ENCODE measurements at regions not wholly inside any gene's neighbourhood (a gene's known extent, or its start where the extent isn't known, plus 50 kb on each side); places are given as distances from the start of the nearest gene placed in this dataset.

DNA sequence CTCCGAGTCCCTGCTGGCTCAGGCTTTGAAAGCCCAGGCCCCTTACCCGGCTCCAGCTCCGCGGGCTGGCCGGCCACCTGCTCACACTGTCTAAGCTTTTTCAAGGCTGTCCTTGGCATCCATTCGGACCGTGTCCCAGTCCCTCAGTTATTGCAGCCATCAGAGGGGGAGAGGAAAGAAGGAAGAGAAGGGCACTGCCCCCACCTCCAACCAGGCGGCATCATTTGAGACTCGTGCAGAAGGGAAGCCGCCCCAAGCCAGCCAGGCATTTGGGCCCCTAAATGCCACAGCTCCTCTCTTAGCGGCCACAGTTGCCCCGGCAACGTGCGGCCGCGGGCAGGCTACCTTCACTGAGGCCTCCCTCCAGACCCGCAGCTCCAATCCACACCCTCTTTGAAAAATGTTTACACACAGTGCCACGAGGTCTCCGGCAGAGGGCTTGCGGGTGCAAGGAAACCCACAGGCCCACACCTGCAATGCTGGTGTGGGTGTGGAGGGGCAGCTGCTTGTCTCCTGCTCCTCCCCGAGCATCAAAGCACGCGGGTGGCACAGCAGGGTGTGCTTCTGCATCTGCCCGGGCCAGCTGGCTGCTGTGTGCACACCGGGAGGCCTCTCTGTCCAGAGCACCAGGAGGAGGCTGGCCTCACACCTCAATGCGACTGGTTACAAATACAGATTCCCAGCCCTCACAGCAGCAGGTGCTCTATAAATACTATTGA, 124.4 kb downstream of the CTTN start:
- peak; percentile 25 for DNase-seq

DNA sequence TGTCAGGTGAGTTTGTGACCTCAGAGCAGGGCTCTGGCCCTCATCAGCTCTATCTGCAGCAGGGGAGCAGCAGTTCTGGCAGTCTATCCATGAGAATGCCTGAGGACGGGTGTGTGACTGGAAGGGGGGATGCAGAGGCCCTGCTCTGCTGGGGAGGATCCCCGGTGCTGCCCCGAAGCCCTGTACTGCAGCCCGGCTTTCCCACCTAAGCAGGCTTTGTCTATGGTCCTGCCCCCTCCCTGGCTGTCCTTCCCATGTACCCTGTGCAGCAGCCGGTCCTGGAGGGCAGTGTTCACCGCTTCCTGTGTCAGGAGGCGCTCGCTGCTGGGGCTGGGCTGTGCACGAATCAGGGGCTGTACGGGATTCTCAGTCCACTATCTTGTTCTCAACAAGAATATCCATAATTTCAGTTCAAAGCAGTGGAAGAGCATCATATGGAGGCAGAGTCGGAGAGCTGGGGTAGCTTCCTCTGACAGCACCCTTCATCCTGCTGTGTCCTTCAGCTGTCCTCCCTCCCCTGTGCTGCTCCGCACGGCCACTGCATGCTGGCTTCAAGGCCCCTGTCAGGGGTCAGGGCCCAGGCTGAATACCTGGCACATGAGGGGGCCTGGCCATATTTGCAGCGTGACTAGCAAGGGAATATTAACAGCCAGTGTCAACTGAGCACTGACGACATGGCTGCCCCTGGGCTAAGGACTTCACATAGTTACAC, 125.2 kb downstream of the CTTN start:
- DNase-seq = no peak

DNA sequence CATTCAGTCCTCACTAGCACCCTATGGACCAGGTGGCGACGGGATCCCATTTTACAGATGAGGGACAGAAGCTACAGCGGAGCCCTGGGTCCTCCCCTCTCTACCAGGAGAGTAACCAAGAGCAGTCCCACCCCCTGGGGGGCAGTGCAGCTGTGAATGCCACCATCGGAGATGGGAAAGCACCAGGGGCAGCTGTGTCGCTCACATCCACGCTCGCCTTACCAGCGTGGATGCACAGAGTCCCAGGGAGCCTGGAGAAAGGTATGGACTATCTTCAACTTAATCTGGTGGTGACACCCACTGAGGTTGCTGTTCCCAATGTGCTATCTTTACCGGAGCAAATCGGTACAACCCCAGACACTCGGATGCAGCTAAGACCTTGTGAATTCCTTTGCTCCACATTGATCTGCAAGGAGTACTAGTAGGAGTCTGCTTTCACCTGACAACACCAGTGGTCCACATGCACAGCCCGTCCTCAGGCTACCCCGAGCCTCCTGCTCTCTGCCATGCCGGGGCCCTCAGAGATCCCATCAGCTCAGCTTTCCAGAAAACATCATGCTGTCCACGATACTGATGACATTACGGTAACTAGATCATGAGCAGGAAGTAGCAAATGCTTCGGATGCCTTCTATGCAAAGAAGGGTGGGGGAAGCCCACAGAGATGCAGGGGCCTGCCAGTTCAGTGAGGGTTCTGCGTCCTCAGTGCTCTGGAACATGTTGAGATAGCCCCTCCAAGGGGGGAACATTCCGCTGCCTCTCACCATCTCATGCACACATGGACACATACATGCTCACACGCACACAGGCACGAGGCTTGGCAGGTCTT, 126.0 kb downstream of the CTTN start:
- no peak for DNase-seq

DNA sequence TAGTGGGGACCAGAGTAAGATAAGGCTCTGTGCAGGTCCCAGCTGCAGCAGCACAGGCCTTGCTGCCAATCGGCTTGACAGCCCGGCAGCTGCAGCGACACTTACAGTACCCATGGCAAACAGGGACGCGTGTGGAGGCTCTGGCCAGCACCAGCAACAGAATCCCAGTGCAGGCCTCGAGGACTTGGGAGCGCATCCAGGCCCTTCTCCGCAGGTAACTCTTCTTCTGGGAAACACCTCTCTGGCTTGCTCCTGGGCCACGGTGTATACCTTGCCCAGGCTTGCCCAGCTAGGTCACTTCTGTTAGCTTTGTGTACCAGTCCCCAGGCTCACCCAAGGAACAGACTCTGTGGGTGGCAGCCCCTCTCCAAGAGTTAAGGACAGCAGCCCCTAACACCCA, 126.7 kb downstream of the CTTN start:
- no peak for DNase-seq

DNA sequence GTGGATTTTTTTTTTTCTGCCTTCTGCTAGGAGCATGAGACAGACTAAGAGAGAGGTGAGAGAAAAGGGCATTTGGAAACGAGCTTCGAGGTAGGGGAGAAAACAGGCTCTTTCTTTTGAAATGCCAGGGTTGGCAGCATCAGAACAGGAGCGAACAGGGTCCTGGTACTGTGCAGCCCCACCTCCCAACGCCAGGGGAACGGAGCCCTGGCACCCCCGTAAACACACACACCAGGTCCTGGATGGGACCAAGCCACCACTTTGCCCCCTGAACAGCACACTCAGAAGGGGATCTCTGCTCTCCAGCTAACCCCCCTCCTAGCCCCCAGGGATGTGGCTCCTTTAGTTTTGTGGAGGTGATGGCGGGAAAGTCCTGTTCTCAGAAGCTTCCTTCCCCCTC, 127.1 kb downstream of the CTTN start:
- no peak for DNase-seq

DNA sequence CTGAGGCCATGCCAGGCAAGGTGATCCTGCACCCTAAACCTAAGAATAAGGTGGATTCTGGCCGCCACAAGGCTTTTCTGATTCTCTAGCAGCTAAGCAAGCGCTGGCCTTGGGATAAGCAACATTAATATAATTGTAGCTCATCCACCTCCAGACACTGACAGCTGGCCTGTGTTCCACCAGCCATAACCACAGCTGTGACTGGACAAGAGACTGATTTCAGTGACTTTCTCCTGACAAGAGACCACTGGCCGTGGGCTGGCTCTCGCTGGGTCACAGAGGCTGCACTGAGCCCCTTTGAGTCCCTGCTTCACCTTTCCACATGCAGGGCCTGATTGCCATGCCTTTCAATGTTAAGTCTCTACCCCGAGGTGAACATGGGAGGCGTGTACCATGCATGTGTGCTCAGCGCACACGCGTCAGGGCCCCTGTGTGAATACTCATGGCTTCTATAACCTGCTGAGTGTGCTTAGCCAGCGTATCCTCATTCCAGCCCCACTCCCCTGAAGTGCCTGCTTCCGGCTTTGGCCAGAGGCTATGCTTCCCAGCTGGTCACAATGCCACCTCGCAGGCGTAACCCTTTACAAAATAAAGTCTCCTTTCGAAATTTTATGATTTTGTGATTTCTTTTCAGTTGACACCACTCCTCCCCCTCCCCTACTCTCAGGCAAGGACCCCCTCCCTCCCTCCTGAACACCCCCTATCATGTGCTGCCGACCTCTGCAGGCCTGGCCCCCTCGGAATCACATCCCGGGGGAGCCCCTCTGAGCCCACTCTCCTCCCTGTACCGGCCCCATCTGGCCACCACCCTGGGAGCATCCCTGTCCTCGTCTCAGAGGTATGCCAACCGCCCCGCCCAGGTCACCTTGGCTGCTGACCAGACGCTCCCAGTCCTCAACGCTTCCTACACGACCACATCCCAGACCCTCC, 128.1 kb downstream of the CTTN start:
- DNase-seq = peak; percentile 6

DNA sequence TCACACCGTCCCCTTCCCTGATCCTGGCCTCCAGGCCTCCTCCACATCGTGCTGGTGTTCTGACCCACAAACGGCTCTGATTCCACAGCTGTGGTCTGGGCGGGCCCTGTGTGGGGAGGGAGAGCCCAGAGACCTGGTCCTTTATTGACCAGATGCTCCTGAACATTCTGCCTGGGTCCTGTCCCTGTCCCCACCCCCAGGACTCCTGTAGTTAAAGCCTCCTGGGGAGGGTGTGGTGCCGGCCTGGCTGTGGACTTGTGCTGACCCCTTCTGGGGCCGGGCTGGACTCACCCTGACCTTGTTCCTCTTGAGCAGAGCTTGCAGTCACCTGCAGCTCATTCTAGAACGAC, 128.7 kb downstream of the CTTN start:
- no peak for DNase-seq

DNA sequence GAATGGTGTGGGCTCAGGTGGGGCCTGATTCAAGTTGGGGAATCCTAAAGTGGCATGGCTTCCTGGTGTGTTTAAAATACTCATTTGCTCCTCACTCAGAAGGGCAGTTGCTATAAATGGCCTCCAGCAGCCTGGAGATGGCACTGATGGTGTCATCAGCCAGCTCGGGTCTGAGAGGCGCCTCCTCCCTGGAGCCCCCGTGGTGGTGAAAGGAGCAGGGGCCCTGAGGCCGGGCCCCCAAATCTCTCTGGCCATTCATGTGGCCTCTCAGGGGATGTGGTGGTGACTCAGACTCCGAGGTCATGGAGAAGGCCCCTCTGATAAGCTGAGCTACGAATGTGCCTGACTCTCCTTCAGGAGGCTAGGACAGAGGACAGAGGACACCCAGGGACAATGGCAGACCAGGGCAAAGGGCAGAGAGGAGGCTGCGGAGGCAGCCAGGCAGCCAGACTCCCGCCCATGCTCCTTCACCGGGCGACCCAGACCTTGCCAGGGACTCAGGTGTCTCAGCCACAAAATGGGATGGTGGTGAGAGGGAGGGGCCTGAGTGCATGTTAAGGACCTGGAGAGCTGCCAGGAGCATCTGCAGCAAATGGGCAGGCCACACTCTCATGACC, 129.2 kb downstream of the CTTN start:
- DNase-seq = no peak

DNA sequence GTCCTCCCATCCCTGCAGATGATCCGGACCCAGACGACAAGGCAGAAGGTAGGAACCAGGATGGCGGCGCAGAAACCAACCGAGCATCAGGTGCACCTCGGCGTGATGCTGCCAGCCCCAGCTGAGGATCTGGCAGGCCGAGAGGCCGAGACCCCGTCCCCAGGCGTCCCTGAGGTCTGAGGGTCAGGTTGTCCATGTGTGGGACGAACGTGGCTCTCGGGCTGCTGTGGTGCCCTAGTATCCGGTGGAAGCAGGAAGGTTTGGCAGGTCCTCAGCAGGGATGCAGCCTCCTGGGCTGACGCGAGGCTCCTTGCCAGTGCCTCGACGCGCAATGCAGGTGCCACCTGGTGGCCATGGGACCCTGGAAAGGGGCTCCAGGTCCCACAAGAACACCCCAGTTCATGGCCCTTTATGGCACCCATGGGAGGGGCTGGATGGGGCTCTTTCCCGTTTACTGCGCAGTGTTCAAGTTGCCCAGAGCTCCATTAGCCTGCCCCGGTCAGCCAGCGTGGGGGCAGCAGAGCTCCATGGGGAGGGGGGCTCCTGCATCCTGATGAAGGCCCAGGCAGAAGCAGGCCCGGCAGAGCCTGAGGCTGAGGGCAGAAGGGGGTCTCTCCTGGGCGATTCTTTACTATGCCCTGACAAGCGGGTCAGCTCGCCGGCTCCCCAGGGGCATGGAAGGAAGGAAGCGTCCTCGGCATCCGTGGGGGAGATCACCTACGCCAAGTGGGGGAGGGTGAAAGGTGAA, 129.9 kb downstream of the CTTN start:
- no peak for DNase-seq

DNA sequence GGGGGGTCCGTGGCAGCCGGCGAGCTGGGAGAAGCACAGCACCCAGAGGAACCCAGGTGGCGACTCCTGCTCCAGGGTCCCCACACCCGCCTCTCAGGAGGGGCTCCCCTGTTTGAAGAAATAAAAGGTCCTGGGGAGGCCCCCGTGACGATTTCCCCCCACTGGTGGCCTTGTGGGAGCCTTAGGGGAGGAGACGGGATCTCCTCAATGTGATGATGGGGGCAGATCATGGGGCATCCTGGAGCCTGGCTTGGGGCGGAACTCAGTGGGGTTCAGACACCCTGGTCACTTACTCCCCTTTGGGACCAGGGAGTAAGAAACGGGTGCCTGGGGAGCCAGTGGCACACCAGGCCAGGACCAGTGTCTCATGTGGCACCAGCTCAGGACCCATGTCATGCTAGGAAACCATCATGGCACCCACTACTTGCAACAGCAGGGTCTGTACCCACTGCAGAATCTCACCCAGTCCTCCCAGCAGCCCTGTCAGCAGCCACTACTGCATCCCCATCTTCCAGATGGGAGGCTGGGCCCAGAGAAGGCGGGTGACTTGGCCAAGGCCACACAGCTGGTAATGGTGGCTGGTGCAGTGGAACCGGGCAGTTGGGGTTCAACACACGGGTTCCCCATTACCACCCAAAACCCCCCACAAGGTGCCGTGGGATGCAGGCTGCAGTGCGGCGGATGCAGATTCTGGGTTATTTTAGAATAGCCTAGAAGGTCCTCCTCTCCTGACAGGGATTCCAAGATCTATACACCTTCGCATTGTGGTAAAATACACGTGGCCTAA, 130.7 kb downstream of the CTTN start:
- no peak for DNase-seq

DNA sequence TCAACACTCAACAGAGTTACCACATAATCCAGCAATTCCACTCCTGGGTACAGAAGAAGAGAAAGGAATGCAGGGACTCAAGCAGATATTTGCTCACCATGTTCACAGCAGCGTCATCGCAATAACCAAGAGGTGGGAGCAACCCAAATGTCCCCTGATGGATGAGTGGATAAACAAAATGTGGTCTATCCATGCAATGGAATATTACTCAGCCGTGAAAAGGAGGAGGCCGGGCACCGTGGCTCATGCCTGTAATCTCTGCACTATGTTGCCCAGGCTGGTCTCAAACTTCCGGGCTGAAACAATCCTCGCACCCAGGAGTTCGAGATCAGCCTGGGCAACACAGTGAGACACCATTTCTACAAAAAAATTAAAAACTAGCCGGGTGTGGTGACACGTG, 131.7 kb downstream of the CTTN start:
- no peak for DNase-seq

DNA sequence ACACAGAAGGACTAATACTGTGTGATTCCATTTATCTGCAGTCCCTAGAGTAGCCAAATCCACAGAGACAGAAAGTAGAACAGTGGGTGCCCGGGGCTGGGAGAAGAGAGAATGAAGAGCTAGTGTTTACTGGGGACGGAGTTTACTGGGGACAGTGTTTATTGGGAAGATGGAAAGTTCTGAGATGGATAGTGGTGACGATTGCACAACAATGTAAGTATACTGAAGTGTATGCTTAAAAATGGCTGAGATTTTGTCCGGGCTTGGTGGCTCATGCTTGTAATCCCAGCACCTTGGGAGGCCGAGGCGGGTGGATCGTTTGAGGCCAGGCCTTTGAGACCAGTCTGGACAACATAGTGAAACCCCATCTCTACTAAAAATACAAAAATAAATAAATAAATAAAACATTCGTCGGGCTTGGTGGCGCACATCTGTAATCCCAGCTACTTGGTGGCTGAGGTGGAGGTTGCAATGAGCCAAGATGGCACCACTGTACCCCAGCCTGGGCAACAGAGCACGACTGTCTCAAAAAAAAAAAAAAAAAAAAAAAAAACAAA, 132.4 kb downstream of the CTTN start:
- no peak for DNase-seq

DNA sequence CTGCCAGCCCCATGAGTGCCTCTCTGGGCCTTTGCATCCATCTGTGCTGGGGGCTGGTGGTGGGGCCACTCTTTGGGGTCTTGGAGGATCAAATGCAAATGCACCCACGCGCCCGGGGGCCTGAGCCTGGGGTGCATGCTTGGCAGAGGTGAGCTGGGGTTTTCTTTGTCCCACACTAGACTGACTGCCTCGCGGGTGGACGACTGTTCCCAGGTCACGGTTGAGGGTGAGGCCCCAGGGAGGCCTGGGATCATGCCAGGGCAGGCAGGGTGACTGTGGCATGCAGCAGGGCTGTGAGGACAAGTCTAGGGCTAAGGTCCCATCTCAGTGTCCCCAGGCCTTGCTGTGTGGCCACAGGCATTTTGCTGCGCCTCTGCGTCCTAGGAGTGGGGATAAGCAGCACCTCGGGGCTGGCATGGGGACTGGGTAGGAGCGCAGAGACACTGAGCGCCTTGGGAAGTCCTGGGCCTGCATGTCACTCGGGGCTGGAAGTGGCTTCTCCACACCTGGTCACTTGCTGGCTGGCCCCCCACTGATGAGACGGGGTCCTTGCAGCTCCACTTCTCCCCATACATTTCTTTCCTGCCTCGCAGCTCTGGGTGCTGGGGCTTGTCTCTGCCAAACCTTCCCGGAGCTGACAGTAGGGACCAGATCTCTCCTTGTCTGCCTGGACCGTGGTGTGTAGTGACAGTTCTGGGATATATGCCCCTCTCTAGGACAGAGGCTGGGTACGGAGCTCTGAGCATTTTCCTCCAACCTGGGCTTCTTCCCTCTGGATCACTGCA, 133.1 kb downstream of the CTTN start:
- DNase-seq = no peak

DNA sequence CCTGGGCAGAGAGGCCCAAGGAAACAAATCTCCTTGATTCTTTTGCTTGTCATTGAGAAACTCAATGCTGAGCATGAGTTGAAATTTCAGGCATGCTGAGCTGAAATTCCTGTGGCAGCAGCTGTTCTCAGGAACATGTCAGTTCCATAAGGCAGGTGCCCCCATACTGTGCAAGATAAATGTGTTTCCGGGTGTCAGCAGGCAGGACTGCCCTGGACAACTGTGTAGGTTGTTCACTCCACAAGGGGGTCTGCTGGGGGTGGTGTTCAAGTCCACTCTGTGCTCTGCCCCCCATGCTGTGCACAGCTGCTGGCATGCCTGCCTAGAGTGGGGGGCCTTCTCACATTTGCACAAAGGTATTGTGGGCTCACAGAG, 133.7 kb downstream of the CTTN start:
- DNase-seq = no peak

DNA sequence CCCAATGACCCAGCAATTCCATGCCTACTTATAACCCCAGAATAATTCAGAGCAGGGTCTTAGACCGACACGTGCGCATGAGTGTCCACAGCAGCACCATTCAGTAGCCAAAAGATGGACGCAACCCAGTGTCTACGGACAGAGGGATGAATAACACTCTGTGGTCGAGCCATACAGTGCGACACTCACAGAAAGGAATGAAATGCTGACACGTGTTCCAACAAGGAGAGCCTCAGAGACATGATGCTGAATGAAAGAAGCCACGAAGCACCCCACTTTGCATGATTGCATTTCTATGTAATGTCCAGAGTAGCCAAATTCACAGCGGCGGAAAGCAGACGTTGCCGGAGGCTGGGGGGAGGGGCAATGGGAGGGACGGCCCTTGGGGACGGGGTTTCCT, 134.4 kb downstream of the CTTN start:
- DNase-seq = no peak

DNA sequence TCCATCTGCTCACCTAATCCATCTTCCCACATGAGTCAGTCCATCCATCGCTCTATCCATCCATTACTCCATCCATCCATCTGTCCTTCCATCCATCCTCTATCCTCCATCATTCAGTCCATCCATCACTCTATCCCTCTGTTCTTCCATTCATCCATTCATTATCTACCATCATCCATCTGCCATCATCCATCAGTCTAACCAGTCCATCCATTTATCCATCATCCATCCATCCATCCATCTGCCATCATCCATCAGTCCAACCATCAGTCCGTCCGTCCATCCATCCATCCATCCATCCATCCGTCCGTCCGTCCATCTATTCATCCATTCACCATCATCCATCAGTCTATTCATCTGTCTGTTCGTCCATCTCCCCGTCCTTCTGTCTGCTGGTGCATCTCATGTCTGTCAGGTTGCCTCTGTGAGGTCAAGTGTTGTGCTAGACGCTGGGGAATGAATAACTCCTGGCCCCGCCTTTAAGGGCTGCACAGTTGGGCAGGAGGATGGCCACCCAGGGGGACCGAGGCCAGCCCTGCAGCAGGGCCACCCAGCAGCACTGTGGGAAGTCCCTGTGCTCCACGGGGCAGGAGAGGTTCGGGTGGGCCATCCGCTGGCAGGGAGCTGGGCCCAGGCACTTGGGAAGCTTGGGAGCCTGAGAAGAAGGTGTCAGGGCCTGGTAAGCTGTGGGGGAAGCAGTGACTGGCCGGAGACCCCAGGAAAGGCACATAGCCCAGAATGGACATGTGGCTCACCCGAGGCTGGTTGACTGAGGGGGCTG, 137.1 kb downstream of the CTTN start:
- no peak for DNase-seq

DNA sequence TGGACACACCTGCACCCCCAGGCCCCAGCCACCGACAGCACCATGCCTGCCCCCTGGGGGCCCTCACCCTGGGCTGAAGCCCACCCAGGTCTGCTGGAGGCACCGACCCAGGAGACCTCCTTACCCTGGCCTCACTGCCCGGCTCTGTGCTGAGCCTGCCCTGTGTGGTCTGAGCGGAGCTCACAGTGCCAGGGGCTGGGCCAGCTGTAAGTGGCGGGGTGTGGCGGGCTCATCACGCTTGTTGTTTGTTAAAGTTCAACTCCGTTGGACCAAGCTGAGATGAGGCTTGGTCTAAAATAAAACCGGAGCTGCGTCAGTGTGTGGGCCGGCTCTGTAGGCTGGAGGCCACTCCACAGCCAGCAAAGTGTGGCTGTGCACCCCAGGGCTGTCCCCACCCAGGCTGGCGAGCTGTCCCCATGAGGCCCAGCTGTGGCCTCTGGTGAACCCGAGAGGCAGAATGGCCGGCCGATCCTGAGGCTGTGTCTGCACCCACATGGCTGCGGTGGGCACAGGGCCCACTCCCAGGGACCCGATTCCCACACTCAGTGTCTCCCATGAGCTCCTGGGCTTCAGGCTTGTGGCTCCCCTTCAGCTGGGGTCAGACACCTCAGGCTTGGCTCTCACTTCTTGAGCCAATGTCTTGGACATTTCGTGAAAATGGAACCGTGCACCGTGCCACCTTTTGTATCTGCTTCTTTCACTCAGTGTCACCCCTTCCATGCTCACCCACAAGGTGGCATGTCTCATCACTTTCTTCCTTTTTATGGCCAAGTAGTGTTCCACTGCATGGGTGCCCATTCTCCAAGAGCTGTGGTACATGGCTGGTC, 137.9 kb downstream of the CTTN start:
- DNase-seq = no peak
